GM12891 (cell line): ENCODE measurements at regions not wholly inside any gene's neighbourhood (a gene's known extent, or its start where the extent isn't known, plus 50 kb on each side); places are given as distances from the start of the nearest gene placed in this dataset.

Source experiments
- PAX5 ChIP-seq: IDR thresholded peaks from 2 replicates; pipeline ENCODE4 v1.6.1; 2011; ENCODE audit warnings: low read length, moderate library complexity, mild to moderate bottlenecking; ENCODE audit not compliant: insufficient read depth, severe bottlenecking
- POLR2A ChIP-seq: IDR thresholded peaks from 2 replicates; pipeline ENCODE4 v1.6.1; 2011; ENCODE audit warnings: low read depth, low read length, control low read depth
- POLR2AphosphoS5 ChIP-seq: IDR thresholded peaks from 2 replicates; pipeline ENCODE4 v1.6.1; 2011; ENCODE audit warnings: low read depth, low read length, control low read depth
- POU2F2 ChIP-seq: IDR thresholded peaks from 2 replicates; pipeline ENCODE4 v1.6.1; 2011; ENCODE audit warnings: low read depth, mild to moderate bottlenecking, control low read depth, low read length, moderate library complexity
- SPI1 ChIP-seq: IDR thresholded peaks from 2 replicates; pipeline ENCODE4 v1.6.1; 2011; ENCODE audit warnings: low read depth, low read length, control low read depth
- TAF1 ChIP-seq: IDR thresholded peaks from 2 replicates; pipeline ENCODE4 v1.6.1; 2011; ENCODE audit warnings: low read depth, low read length, control low read depth

GRCh38 chr6:7021301-7021700, 86.5 kb upstream of the RREB1 start:
- no peak for TF ChIP-seq POLR2A
- no peak for TF ChIP-seq POU2F2
- TF ChIP-seq POLR2AphosphoS5, result no peak
- TF ChIP-seq TAF1, result no peak
- TF ChIP-seq SPI1, result no peak
- no peak for TF ChIP-seq PAX5
